PFSK-1 (cell line): ENCODE measurements at regions not wholly inside any gene's neighbourhood (a gene's known extent, or its start where the extent isn't known, plus 50 kb on each side); places are given as distances from the start of the nearest gene placed in this dataset.

ENCODE experiments used
- POLR2AphosphoS5 ChIP-seq: IDR thresholded peaks from 2 replicates; pipeline ENCODE4 v1.6.1; 2012; ENCODE audit warnings: low read depth, mild to moderate bottlenecking, control low read depth, low read length, moderate library complexity
- SIN3A ChIP-seq: IDR thresholded peaks from 2 replicates; pipeline ENCODE4 v1.6.1; 2012; ENCODE audit warnings: mild to moderate bottlenecking, low read length, moderate library complexity, borderline replicate concordance; ENCODE audit not compliant: insufficient read depth
- TF ChIP-seq, protein P1 (sequence below), 2 experiments: IDR thresholded peaks; 2 replicates each; pipeline versions ENCODE4 v1.6.1 to v1.8.0; 2011 to 2012; ENCODE audit warnings: low read depth in 2 of 2, low read length in 2 of 2, control low read depth in 1 of 2, inconsistent platforms in 1 of 2, mild to moderate bottlenecking in 1 of 2, moderate library complexity in 1 of 2; ENCODE audit not compliant: insufficient read depth in 1 of 2

DNA sequence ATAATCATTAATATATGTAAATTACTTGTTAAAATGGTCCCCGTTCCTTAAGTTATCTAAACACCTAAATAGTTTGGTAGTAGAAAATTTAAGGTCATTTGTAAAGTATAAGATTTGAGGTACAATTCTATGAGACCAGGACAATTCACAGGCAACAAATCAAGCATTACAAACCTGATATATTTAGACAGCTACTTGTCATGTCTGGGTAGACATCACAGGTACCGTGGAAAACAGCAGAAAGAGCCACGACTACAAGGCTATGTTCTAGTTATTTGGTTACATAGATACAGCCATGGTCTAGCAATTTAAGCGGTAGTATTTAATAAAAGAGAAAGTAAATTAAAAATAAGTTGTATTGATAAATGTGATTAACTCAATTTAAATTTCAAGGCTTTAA is 393.1 kb upstream of the ID4 start:
- TF ChIP-seq POLR2AphosphoS5 (no peak), SIN3A (no peak)
- TF ChIP-seq, protein P1, sequence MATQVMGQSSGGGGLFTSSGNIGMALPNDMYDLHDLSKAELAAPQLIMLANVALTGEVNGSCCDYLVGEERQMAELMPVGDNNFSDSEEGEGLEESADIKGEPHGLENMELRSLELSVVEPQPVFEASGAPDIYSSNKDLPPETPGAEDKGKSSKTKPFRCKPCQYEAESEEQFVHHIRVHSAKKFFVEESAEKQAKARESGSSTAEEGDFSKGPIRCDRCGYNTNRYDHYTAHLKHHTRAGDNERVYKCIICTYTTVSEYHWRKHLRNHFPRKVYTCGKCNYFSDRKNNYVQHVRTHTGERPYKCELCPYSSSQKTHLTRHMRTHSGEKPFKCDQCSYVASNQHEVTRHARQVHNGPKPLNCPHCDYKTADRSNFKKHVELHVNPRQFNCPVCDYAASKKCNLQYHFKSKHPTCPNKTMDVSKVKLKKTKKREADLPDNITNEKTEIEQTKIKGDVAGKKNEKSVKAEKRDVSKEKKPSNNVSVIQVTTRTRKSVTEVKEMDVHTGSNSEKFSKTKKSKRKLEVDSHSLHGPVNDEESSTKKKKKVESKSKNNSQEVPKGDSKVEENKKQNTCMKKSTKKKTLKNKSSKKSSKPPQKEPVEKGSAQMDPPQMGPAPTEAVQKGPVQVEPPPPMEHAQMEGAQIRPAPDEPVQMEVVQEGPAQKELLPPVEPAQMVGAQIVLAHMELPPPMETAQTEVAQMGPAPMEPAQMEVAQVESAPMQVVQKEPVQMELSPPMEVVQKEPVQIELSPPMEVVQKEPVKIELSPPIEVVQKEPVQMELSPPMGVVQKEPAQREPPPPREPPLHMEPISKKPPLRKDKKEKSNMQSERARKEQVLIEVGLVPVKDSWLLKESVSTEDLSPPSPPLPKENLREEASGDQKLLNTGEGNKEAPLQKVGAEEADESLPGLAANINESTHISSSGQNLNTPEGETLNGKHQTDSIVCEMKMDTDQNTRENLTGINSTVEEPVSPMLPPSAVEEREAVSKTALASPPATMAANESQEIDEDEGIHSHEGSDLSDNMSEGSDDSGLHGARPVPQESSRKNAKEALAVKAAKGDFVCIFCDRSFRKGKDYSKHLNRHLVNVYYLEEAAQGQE (IDR thresholded peaks at IDR 0.05; ENCODE audit: insufficient read depth in 1 of 2, low read depth in 2 of 2, low read length in 2 of 2) = no peak
